Upper lobe of left lung (tissue), 4 donors: ENCODE measurements at regions not wholly inside any gene's neighbourhood (a gene's known extent, or its start where the extent isn't known, plus 50 kb on each side); places are given as distances from the start of the nearest gene placed in this dataset.

ENCODE experiments used
- POLR2A ChIP-seq, 4 donors: fragments of 450-650 bp; IDR thresholded peaks; one replicate each; pipeline ENCODE4 v1.5.1; 2016 to 2017; ENCODE audit warnings: antibody characterized with exemption in 4 of 4, mild to moderate bottlenecking in 2 of 4
- POLR2AphosphoS5 ChIP-seq, 2 donors: sonication (generic); formaldehyde crosslinking; IDR thresholded peaks; one replicate each; pipeline ENCODE4 v1.5.1; 2017; ENCODE audit warnings: antibody characterized with exemption in 2 of 2
- TF ChIP-seq, protein P1 (sequence below), 6 experiments: fragments of 450-650 bp in 4 of 6; fragments of 200-600 bp in 2 of 6; sonication (generic) in 2 of 6; IDR thresholded peaks; one replicate each; pipeline ENCODE4 v1.5.1; 2016 to 2019; ENCODE audit warnings: antibody characterized with exemption in 6 of 6

DNA sequence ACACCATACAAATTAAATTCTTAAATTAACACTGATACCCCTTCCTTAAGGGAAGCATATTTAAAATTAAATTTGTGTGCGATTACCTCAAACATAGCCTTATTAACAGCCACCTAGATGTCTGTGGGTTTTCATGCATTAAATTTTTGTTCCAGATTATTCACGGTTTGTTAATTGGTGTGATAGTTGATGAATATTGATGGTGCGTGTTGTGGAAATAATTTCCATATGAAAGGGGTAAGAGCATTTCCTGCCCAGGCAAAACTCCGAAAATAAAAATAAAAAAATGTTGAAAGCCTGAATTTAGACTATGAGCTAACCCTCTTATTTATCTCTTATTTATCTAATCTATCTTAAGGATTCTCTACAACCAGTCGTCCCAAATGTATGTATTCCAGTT, 679.3 kb upstream of the CELF2 start:
- TF ChIP-seq POLR2AphosphoS5 (IDR thresholded peaks at IDR 0.05) (no peak), POLR2A (IDR thresholded peaks at IDR 0.05) (no peak)
- TF ChIP-seq, protein P1, sequence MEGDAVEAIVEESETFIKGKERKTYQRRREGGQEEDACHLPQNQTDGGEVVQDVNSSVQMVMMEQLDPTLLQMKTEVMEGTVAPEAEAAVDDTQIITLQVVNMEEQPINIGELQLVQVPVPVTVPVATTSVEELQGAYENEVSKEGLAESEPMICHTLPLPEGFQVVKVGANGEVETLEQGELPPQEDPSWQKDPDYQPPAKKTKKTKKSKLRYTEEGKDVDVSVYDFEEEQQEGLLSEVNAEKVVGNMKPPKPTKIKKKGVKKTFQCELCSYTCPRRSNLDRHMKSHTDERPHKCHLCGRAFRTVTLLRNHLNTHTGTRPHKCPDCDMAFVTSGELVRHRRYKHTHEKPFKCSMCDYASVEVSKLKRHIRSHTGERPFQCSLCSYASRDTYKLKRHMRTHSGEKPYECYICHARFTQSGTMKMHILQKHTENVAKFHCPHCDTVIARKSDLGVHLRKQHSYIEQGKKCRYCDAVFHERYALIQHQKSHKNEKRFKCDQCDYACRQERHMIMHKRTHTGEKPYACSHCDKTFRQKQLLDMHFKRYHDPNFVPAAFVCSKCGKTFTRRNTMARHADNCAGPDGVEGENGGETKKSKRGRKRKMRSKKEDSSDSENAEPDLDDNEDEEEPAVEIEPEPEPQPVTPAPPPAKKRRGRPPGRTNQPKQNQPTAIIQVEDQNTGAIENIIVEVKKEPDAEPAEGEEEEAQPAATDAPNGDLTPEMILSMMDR (IDR thresholded peaks at IDR 0.05), result no peak
